ENCODE measurements at regions not wholly inside any gene's neighbourhood (a gene's known extent, or its start where the extent isn't known, plus 50 kb on each side); places are given as distances from the start of the nearest gene placed in this dataset.
"Not testable (repeated sequence)": the region's sequence is repeated elsewhere in the genome, so short reads cannot be mapped to it uniquely, and the experiment has no call there.

GRCh38 chr15:70578196-70578595 lies 185.2 kb downstream of the UACA start:
- DNase-seq (ENCODE audit: extremely low read depth in 1 of 2, low read depth in 1 of 2) = no peak

GRCh38 chr15:70576696-70577095 lies 186.7 kb downstream of the UACA start:
- DNase-seq (ENCODE audit: extremely low read depth in 1 of 2, low read depth in 1 of 2) = no peak

DNA sequence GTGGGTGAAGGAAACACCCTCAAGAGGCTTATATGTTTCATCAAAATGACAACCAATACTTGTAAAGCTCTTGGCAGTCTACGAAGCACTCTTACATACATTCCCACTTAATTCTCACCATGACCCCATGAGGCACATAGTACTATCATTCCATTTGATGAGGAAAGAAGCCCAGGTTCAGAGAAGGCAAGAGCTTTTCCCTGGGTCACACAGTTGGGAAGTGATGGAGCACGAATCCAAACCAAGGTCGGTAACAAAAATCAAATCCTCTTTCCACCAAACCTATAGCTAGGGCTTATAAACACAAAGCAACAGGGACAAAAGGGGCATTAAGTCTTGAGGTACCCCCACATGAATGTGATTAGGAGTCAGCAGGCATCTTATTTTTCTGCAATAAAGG lies 187.1 kb downstream of the UACA start:
- no peak for DNase-seq (ENCODE audit: extremely low read depth in 1 of 2, low read depth in 1 of 2)

GRCh38 chr15:70575231-70576226 lies 187.8 kb downstream of the UACA start:
- no peak for DNase-seq (ENCODE audit: extremely low read depth in 1 of 2, low read depth in 1 of 2)

GRCh38 chr15:70574325-70574724 lies 189.0 kb downstream of the UACA start:
- DNase-seq (ENCODE audit: extremely low read depth in 1 of 2, low read depth in 1 of 2) = not testable (repeated sequence)

- DNase-seq (ENCODE audit: extremely low read depth in 1 of 2, low read depth in 1 of 2) = no peak
These were observed 190.1 kb downstream of the UACA start for GRCh38 chr15:70573121-70573850.

GRCh38 chr15:70569714-70570231 lies 193.6 kb downstream of the UACA start:
- no peak for DNase-seq (ENCODE audit: extremely low read depth in 1 of 2, low read depth in 1 of 2)

- no peak for DNase-seq (ENCODE audit: extremely low read depth in 1 of 2, low read depth in 1 of 2)
These were observed 194.2 kb downstream of the UACA start for GRCh38 chr15:70569091-70569713.

DNA sequence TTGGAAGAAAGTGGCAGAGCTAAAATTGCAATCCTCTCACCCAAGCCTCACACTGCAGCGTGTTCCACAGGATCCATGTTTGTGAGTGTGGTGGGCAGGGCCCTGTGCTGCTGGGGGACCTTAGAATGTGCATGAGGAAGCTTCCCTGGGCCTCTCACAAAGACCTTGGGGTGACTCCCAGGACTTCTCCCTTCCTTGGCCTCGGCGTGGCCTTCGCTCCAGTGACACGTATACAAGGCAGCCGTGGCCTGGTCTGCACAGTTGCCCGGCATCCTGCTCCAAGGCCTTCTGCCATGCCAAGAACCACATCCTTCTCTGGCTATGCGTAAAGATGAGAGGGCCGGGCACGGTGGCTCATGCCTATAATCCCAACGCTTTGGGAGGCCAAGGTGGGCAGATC lies 196.4 kb downstream of the UACA start:
- no peak for DNase-seq (ENCODE audit: extremely low read depth in 1 of 2, low read depth in 1 of 2)

GRCh38 chr15:70566047-70566835 lies 197.1 kb downstream of the UACA start:
- DNase-seq (ENCODE audit: extremely low read depth in 1 of 2, low read depth in 1 of 2) = no peak

DNA sequence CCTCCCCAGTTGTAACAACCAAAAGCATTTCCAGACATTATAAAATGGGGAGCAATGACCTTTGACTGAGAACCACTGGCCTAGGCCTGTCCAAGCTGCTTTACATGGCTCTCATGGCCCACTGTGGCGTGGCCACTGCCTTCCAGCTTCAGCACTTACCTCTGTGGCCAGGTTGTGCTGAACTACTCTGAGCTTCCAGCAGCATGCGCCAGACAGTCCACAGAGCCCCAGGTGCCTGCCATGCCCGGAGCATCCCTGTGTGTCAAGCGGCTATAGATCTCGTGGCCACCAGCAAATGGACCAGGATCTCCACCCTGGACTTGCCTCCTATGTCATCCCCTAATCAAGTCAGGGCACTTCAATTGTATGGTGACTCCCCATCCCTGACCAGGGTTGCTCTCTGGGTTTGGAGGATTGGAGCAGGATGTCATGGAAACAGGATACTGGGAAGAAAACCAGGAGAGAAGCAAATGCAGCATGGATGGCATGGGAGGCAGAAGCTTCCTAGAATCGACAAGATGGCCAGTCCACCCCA lies 199.7 kb downstream of the UACA start:
- no peak for DNase-seq (ENCODE audit: extremely low read depth in 1 of 2, low read depth in 1 of 2)

GRCh38 chr15:70562906-70563305 lies 200.5 kb downstream of the UACA start:
- no peak for DNase-seq (ENCODE audit: extremely low read depth in 1 of 2, low read depth in 1 of 2)

DNA sequence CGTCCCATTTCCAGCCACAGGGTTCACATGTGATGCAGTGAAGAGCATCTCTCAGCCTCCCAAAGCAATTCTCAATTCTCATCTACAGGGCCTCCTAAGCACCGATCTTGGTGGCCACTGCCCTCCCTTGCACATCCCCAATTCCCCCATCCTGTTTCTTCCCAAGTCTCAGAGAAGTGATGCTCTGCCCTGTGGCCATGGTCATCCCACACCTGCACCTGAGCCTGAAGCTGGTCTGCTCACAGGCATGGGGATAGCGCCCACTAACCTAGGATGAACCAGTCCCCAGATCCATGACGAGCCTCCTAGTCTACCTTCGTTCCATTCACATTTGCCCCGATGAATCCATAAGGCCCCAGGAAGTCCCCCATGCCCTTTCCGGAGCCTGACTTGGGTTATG lies 201.5 kb downstream of the UACA start:
- DNase-seq (ENCODE audit: extremely low read depth in 1 of 2, low read depth in 1 of 2) = no peak

GRCh38 chr15:70560617-70561328 lies 202.6 kb downstream of the UACA start:
- no peak for DNase-seq (ENCODE audit: extremely low read depth in 1 of 2, low read depth in 1 of 2)

GRCh38 chr15:70559265-70560239 lies 203.8 kb downstream of the UACA start:
- DNase-seq (ENCODE audit: extremely low read depth in 1 of 2, low read depth in 1 of 2) = peak; percentile 23 to 40

DNA sequence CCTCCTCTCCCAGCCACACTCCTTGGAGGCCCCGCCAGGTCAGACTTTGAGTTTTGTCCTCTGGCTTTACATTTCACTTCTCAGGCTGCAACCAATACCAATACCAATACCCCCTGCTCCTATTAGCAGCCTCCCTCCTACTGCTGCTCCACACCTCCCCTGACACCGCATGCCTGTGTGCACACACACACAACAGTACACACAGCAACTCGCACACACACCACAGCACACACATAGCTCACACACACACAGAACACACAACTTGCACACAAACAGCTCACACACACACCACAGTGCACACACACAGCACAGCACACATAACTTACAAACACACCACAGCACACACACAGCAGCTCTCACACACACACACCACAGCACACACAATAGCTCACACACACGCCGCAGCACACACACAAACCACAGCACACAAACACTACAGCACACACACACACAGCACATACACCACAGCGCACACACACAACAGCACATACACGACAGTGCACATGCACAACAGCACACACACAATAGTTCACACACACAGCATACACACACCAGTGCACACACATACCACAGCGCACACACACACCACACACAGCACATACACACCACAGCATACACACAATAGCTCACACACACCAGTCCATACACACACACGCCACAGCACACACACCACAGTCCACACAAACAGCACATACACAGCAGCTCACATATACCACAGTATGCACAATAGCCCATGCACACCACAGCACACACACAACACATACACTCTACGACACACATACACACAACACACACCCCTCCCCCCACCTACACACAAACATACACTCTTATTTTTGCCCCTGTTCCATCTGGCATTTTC lies 204.7 kb downstream of the UACA start:
- no peak for DNase-seq (ENCODE audit: extremely low read depth in 1 of 2, low read depth in 1 of 2)

- DNase-seq (ENCODE audit: extremely low read depth in 1 of 2, low read depth in 1 of 2) = no peak
These were observed 205.7 kb downstream of the UACA start for GRCh38 chr15:70557521-70558258.

Measured in stimulated activated CD8-positive, alpha-beta memory T cell treated with anti-CD3 and anti-CD28 coated beads, Interleukin-7, amount 100 ng/mL, for 48 hours (primary cell).